NT2/D1 (cell line): ENCODE measurements at regions not wholly inside any gene's neighbourhood (a gene's known extent, or its start where the extent isn't known, plus 50 kb on each side); places are given as distances from the start of the nearest gene placed in this dataset.

ENCODE experiments used
- DNase-seq: peaks from one replicate; pipeline ENCODE4 v3.0.0-alpha.2; 2011; ENCODE audit warnings: low read depth, low spot score
- H3K27me3 ChIP-seq: 2 replicates; pipeline ENCODE4 v1.6.0; 2011; ENCODE audit warnings: mild to moderate bottlenecking; ENCODE audit not compliant: insufficient read length, insufficient read depth
- H3K36me3 ChIP-seq: 2 replicates; pipeline ENCODE4 v1.6.1; 2011; ENCODE audit warnings: mild to moderate bottlenecking, low read length, mixed read lengths; ENCODE audit not compliant: insufficient read depth, insufficient read length
- H3K4me1 ChIP-seq: 2 replicates; pipeline ENCODE4 v1.5.1; 2011; ENCODE audit not compliant: insufficient read depth, insufficient read length
- H3K4me3 ChIP-seq: 2 replicates; pipeline ENCODE4 v1.5.1; 2011; ENCODE audit warnings: low read depth; ENCODE audit not compliant: insufficient read length
- H3K9ac ChIP-seq: 2 replicates; pipeline ENCODE4 v1.6.0; 2011; ENCODE audit warnings: low read depth; ENCODE audit not compliant: insufficient read length
- H3K9me3 ChIP-seq: 2 replicates; pipeline ENCODE4 v1.5.1; 2011; ENCODE audit warnings: mild to moderate bottlenecking, low read length; ENCODE audit not compliant: insufficient read depth
- SUZ12 ChIP-seq: IDR thresholded peaks from 2 replicates; pipeline ENCODE4 v1.6.1; 2011; ENCODE audit not compliant: insufficient read length, insufficient read depth; ENCODE audit errors: extremely low read depth
- YY1 ChIP-seq: IDR thresholded peaks from 2 replicates; pipeline ENCODE4 v1.6.1; 2011; ENCODE audit not compliant: insufficient read length, insufficient read depth
- ZNF274 ChIP-seq: IDR thresholded peaks from 2 replicates; pipeline ENCODE4 v1.6.1; 2011; ENCODE audit warnings: mild to moderate bottlenecking, low read depth, low read length

DNA sequence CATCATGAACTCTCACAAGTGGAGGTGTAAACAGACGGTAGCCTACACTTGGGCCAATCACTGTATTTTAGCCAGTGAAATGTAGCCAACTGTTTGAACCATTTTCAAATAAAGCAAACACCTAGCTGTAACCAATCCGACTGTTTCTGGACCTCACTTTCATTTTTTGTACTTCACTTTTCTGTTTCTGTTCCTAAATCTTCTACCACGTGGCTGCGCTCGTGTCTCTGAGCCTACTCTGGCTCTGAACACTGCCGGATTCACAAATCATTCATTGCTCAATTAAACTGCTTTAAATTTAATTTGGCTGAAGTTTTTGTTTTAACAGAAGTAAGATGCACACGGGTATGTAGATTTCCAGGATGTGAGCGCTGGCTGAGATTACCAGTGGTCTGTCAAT is 319.1 kb downstream of the RAPGEF2 start:
- H3K4me1 ChIP-seq: no peaks in the 10 kb centered on the region
- peaks cover 18% of the 10 kb centered on the region; the same call in 1 of the 2 replicates for H3K9me3 ChIP-seq
- no peaks in the 10 kb centered on the region for H3K36me3 ChIP-seq
- TF ChIP-seq YY1 (no peak), SUZ12 (no peak), ZNF274 (no peak)
- no peak overlapping the region for H3K4me3 ChIP-seq
- H3K27me3 ChIP-seq: no peaks in the 10 kb centered on the region
- DNase-seq: no peak
- H3K9ac ChIP-seq: no peak overlapping the region

DNA sequence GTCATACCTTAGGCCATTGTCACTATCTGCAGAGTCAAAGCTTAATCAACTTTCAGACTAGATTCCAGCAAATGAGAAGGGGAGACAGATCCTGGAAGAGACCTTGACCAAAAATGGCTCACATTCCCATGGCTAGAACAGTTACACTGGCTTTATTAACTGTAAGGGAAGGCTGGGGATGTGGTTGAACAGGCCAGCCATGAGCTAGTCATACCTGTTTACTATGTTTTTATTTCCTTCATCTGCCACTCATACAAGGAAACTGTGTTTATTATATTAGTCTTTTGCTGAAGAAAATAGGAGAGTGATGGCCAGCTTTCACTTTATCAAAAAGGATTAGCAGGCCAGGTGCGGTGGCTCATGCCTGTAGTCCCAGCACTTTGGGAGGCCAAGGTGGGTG is 319.7 kb downstream of the RAPGEF2 start:
- no peak overlapping the region for H3K9ac ChIP-seq
- TF ChIP-seq SUZ12: no peak
- TF ChIP-seq YY1: no peak
- no peak for TF ChIP-seq ZNF274
- DNase-seq: no peak
- no peaks in the 10 kb centered on the region for H3K4me1 ChIP-seq
- no peaks in the 10 kb centered on the region for H3K36me3 ChIP-seq
- H3K4me3 ChIP-seq: no peak overlapping the region
- peaks cover 18% of the 10 kb centered on the region; the same call in 1 of the 2 replicates for H3K9me3 ChIP-seq
- H3K27me3 ChIP-seq: no peaks in the 10 kb centered on the region

DNA sequence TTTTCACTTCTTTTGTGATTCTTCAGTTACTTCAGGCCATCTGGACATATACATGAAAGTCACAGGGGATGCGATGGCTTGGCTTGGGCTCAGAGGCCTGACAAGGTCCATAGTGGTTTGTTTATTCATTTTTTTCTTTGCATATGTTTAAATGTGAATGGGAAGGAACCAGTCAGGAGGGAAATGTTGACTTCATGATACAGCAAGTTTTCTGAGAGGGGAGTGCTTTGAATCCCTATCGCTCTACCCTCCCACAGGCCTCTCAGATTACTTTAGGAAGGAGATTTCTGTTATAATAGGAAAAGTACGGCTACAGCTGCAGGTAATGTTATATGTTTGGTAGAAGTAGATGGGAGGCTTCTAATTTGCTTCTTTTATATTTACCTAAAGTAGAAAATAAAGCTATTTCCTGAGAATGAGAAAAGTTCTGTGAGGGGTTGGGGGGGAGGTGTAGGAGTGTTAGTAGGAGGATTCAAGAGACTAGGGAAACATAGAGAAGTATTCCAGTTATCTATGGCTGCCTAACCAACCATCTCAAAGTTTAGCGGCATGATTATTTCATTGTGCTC is 322.9 kb downstream of the RAPGEF2 start:
- Histone ChIP-seq H3K9ac (no peak overlapping the region), H3K9me3 (peaks cover 1% of the 10 kb centered on the region; the same call in 1 of the 2 replicates), H3K27me3 (no peaks in the 10 kb centered on the region), H3K4me3 (no peak overlapping the region), H3K4me1 (no peaks in the 10 kb centered on the region), H3K36me3 (no peaks in the 10 kb centered on the region)
- DNase-seq: no peak
- TF ChIP-seq YY1: no peak
- no peak for TF ChIP-seq ZNF274
- no peak for TF ChIP-seq SUZ12

DNA sequence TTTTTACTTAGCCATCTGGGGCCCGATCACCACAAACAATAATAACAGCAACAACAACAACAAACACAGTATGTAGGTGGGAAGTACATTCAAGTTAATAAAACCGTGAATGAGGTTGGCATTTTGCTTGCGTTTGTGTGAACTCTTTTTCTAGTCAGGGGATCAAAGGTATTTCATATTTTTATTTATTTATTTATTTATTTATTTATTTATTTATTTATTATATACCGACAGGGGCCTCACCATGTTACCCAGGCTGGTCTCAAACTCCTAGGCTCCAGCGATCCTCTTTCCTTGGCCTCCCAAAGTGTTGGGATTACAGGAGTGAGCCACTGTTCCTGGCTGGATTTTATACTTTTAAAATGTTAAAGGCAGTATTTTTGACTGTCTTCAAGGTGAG is 325.4 kb downstream of the RAPGEF2 start:
- Histone ChIP-seq H3K9ac (no peak overlapping the region), H3K27me3 (no peaks in the 10 kb centered on the region), H3K4me1 (no peaks in the 10 kb centered on the region), H3K36me3 (no peaks in the 10 kb centered on the region), H3K9me3 (no peaks in the 10 kb centered on the region), H3K4me3 (no peak overlapping the region)
- no peak for DNase-seq
- TF ChIP-seq ZNF274 (no peak), SUZ12 (no peak), YY1 (no peak)

DNA sequence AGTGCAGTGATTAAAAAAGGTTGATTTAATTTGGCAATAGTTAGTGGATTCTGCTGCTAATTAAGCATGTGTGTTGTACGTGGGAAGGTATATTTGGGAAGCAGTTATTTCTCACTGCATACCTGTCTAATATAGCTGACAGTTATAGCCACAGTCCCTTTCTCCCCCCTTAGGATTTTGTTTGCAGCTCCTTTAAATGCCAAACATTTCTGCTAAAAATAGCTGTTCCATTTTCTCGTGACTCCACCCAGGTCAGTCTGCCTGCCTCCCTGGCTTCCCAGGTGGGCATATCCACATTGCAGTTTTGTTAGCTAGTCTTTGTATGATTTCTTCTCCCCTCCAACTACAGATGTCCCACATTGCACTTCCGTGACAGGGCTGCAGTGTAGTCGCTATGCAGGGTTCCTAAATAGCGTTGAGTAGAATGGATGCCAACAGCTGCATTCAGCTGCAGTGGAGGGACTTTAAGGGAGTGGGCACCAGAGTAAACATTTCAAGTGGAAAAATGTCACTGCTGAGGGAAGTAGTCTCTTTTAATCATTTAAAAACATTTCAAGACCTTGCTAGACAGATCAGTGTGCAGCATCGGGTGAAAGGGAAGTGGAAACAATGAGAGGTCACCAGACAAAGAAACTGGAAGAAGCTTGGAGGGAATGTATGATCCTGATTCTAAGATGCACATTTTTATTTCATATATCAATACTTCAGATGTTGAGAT is 326.3 kb downstream of the RAPGEF2 start:
- H3K4me3 ChIP-seq: no peak overlapping the region
- no peak for TF ChIP-seq YY1
- TF ChIP-seq ZNF274: no peak
- TF ChIP-seq SUZ12: no peak
- H3K27me3 ChIP-seq: no peaks in the 10 kb centered on the region
- no peaks in the 10 kb centered on the region for H3K9me3 ChIP-seq
- H3K9ac ChIP-seq: no peak overlapping the region
- no peaks in the 10 kb centered on the region for H3K4me1 ChIP-seq
- no peak for DNase-seq
- H3K36me3 ChIP-seq: no peaks in the 10 kb centered on the region

DNA sequence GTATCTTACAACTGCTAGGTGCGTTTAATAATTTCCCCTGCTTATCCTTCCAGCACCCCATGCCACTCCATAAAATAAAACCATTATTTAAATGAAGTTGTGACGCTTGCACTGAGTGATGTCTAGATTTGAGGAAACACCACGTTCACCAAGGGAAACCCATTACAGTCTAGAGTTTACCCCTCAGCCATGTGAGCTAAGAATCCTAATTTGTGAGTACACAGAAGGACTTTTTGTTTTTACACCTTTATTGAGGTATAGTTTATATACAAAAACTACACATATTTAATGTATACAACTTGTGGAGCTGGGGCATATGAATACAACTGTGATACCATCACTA is 326.8 kb downstream of the RAPGEF2 start:
- TF ChIP-seq ZNF274: no peak
- no peak for TF ChIP-seq YY1
- TF ChIP-seq SUZ12: no peak
- H3K9ac ChIP-seq: no peak overlapping the region
- no peaks in the 10 kb centered on the region for H3K27me3 ChIP-seq
- DNase-seq: no peak
- no peaks in the 10 kb centered on the region for H3K4me1 ChIP-seq
- no peaks in the 10 kb centered on the region for H3K36me3 ChIP-seq
- no peaks in the 10 kb centered on the region for H3K9me3 ChIP-seq
- no peak overlapping the region for H3K4me3 ChIP-seq

DNA sequence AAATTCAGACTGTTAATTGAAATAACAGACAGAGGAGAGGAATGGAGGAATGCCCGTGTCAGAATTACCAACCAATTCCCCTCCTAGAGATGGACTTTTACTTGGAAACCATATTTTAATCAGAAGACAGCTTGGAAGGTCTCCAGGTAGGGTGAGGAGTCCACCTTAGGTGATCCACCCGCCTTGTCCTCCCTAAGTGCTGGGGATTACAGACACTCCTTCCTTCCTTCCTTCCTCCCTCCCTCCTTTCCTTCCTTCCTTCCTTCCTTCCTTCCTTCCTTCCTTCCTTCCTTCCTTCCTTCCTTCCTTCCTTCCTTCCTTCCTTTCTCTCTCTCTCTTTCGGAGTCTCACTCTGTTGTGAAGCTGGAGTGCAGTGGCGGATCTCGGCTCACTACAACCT is 328.0 kb downstream of the RAPGEF2 start:
- H3K9me3 ChIP-seq: no peaks in the 10 kb centered on the region
- TF ChIP-seq SUZ12 (no peak), ZNF274 (no peak), YY1 (no peak)
- no peaks in the 10 kb centered on the region for H3K36me3 ChIP-seq
- no peaks in the 10 kb centered on the region for H3K27me3 ChIP-seq
- DNase-seq: no peak
- no peak overlapping the region for H3K9ac ChIP-seq
- H3K4me3 ChIP-seq: no peak overlapping the region
- no peaks in the 10 kb centered on the region for H3K4me1 ChIP-seq
